ENCODE measurements at regions not wholly inside any gene's neighbourhood (a gene's known extent, or its start where the extent isn't known, plus 50 kb on each side); places are given as distances from the start of the nearest gene placed in this dataset.

- no peak for DNase-seq
- Histone ChIP-seq H3K27ac (replicated peaks) (no peak overlapping the region), H3K9me3 (replicated peaks) (no peaks in the 10 kb centered on the region), H3K27me3 (ENCODE audit: low read depth) (peaks cover 51% of the 10 kb centered on the region), H3K36me3 (no peaks in the 10 kb centered on the region), H3K4me3 (no peak overlapping the region), H3K4me1 (no peaks in the 10 kb centered on the region)
- TF ChIP-seq CTCF (IDR thresholded peaks at IDR 0.05; ENCODE audit: borderline replicate concordance) = no peak
- intact Hi-C loops (cut with micrococcal nuclease) = no loop called here
Observed at GRCh38 chr10:93146336-93146735, 72.6 kb downstream of the CYP26A1 start.

GRCh38 chr10:93147281-93147680 is 73.6 kb downstream of the CYP26A1 start:
- Histone ChIP-seq H3K4me1 (no peaks in the 10 kb centered on the region), H3K9me3 (replicated peaks) (no peaks in the 10 kb centered on the region), H3K4me3 (no peak overlapping the region), H3K36me3 (no peaks in the 10 kb centered on the region), H3K27ac (replicated peaks) (no peak overlapping the region), H3K27me3 (ENCODE audit: low read depth) (peaks cover 47% of the 10 kb centered on the region)
- no peak for DNase-seq
- intact Hi-C loops (cut with micrococcal nuclease) = no loop called here
- TF ChIP-seq CTCF (IDR thresholded peaks at IDR 0.05; ENCODE audit: borderline replicate concordance) = no peak

GRCh38 chr10:93148476-93148875 is 74.8 kb downstream of the CYP26A1 start:
- Histone ChIP-seq H3K4me3 (no peak overlapping the region), H3K36me3 (no peaks in the 10 kb centered on the region), H3K9me3 (replicated peaks) (peaks cover 12% of the 10 kb centered on the region), H3K4me1 (no peaks in the 10 kb centered on the region), H3K27me3 (ENCODE audit: low read depth) (peaks cover 37% of the 10 kb centered on the region), H3K27ac (replicated peaks) (no peak overlapping the region)
- intact Hi-C loops (cut with micrococcal nuclease) = no loop called here
- TF ChIP-seq CTCF (IDR thresholded peaks at IDR 0.05; ENCODE audit: borderline replicate concordance) = no peak
- DNase-seq = no peak

DNA sequence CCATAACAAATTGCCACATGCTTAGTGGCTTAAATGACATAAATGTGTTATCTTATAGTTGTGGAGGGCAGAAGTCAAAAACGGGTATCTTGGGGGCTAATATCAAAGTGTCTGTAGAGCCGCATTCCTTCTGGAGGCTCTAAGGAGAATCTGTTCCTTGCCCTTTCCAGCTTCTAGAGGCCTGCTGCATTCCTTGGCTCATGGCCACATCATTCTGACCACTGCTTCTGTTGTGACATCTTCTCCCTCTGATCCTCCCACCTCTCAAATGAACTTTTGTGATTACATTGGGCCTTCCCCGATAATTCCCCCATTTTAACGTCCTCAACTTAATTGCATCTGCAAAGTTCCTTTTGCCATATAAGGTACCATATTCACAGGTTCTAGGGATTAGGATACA is 76.1 kb downstream of the CYP26A1 start:
- TF ChIP-seq CTCF (IDR thresholded peaks at IDR 0.05; ENCODE audit: borderline replicate concordance) = no peak
- H3K4me3 ChIP-seq = no peak overlapping the region
- peaks cover 21% of the 10 kb centered on the region for H3K9me3 ChIP-seq (replicated peaks)
- H3K4me1 ChIP-seq = no peaks in the 10 kb centered on the region
- DNase-seq = no peak
- intact Hi-C loops (cut with micrococcal nuclease) = no loop called here
- no peaks in the 10 kb centered on the region for H3K36me3 ChIP-seq
- H3K27ac ChIP-seq (replicated peaks) = no peak overlapping the region
- peaks cover 25% of the 10 kb centered on the region for H3K27me3 ChIP-seq (ENCODE audit: low read depth)

- peaks cover 24% of the 10 kb centered on the region for H3K9me3 ChIP-seq (replicated peaks)
- no peak overlapping the region for H3K27ac ChIP-seq (replicated peaks)
- intact Hi-C loops (cut with micrococcal nuclease) = no loop called here
- H3K4me3 ChIP-seq = no peak overlapping the region
- H3K36me3 ChIP-seq = no peaks in the 10 kb centered on the region
- no peak for TF ChIP-seq CTCF (IDR thresholded peaks at IDR 0.05; ENCODE audit: borderline replicate concordance)
- H3K4me1 ChIP-seq = no peaks in the 10 kb centered on the region
- peaks cover 22% of the 10 kb centered on the region for H3K27me3 ChIP-seq (ENCODE audit: low read depth)
- DNase-seq = no peak
Observed at GRCh38 chr10:93150289-93150688, 76.6 kb downstream of the CYP26A1 start.
